DND-41 (cell line): ENCODE measurements at regions not wholly inside any gene's neighbourhood (a gene's known extent, or its start where the extent isn't known, plus 50 kb on each side); places are given as distances from the start of the nearest gene placed in this dataset.

Source experiments
- CTCF ChIP-seq: IDR thresholded peaks from 2 replicates; pipeline ENCODE4 v1.5.1; 2012; ENCODE audit warnings: borderline replicate concordance, low read length, moderate library complexity, mild to moderate bottlenecking; ENCODE audit not compliant: poor library complexity, severe bottlenecking; ENCODE audit errors: extremely low read depth
- EZH2 ChIP-seq: IDR thresholded peaks from 3 replicates; pipeline ENCODE4 v1.6.1; 2012; ENCODE audit warnings: borderline replicate concordance, low read depth, mild to moderate bottlenecking, moderate library complexity, low read length, inconsistent platforms; ENCODE audit not compliant: severe bottlenecking

- TF ChIP-seq CTCF: peak; percentile 13
- no peak for TF ChIP-seq EZH2
Observed at GRCh38 chr12:24278832-24279231, 329.4 kb upstream of the SOX5 start.
